Tibial nerve (tissue), 4 donors: ENCODE measurements at regions not wholly inside any gene's neighbourhood (a gene's known extent, or its start where the extent isn't known, plus 50 kb on each side); places are given as distances from the start of the nearest gene placed in this dataset.

Experiments used
- CTCF ChIP-seq, 5 experiments: fragments of 200-600 bp in 3 of 5; fragments of 450-650 bp in 2 of 5; sonication (generic) in 3 of 5; IDR thresholded peaks; one replicate each; pipeline ENCODE4 v1.5.1; 2016 to 2019; ENCODE audit warnings: antibody characterized with exemption in 5 of 5, mild to moderate bottlenecking in 3 of 5, moderate library complexity in 2 of 5
- EP300 ChIP-seq, 2 donors: sonication (generic); formaldehyde crosslinking; IDR thresholded peaks; one replicate each; pipeline ENCODE4 v1.6.1; 2017; ENCODE audit warnings: antibody characterized with exemption in 2 of 2, mild to moderate bottlenecking in 1 of 2

GRCh38 chr13:39803156-39803555 is 147.7 kb downstream of the COG6 start:
- TF ChIP-seq EP300 (IDR thresholded peaks at IDR 0.05), result no peak
- TF ChIP-seq CTCF (IDR thresholded peaks at IDR 0.05), result no peak
